GM04504 (cell line): ENCODE measurements at regions not wholly inside any gene's neighbourhood (a gene's known extent, or its start where the extent isn't known, plus 50 kb on each side); places are given as distances from the start of the nearest gene placed in this dataset.

Experiments used
- DNase-seq: peaks from one replicate; pipeline ENCODE4 v3.0.0-alpha.2; 2012; ENCODE audit warnings: low read depth

GRCh38 chr11:134687548-134687947 lies 275.5 kb upstream of the B3GAT1 start:
- no peak for DNase-seq

GRCh38 chr11:134686460-134687061 lies 274.5 kb upstream of the B3GAT1 start:
- DNase-seq, result no peak

GRCh38 chr11:134685793-134686380 lies 273.8 kb upstream of the B3GAT1 start:
- no peak for DNase-seq

- DNase-seq, result no peak
These were observed 272.5 kb upstream of the B3GAT1 start for GRCh38 chr11:134684576-134684975.

GRCh38 chr11:134683860-134684259 lies 271.8 kb upstream of the B3GAT1 start:
- no peak for DNase-seq

GRCh38 chr11:134682577-134682976 lies 270.5 kb upstream of the B3GAT1 start:
- DNase-seq, result no peak

GRCh38 chr11:134679592-134679991 lies 267.6 kb upstream of the B3GAT1 start:
- DNase-seq, result no peak

GRCh38 chr11:134678744-134679143 lies 266.7 kb upstream of the B3GAT1 start:
- no peak for DNase-seq

- no peak for DNase-seq
These were observed 266.0 kb upstream of the B3GAT1 start for GRCh38 chr11:134677891-134678551.

GRCh38 chr11:134677397-134677822 lies 265.4 kb upstream of the B3GAT1 start:
- no peak for DNase-seq

GRCh38 chr11:134676516-134677287 lies 264.7 kb upstream of the B3GAT1 start:
- DNase-seq, result no peak

GRCh38 chr11:134675983-134676382 lies 263.9 kb upstream of the B3GAT1 start:
- no peak for DNase-seq

GRCh38 chr11:134674974-134675373 lies 262.9 kb upstream of the B3GAT1 start:
- DNase-seq, result no peak

GRCh38 chr11:134670961-134671370 lies 258.9 kb upstream of the B3GAT1 start:
- DNase-seq, result no peak

- DNase-seq, result no peak
These were observed 258.3 kb upstream of the B3GAT1 start for GRCh38 chr11:134670247-134670782.

GRCh38 chr11:134669796-134670195 lies 257.8 kb upstream of the B3GAT1 start:
- no peak for DNase-seq

GRCh38 chr11:134668796-134669195 lies 256.8 kb upstream of the B3GAT1 start:
- DNase-seq, result no peak

GRCh38 chr11:134668076-134668475 lies 256.0 kb upstream of the B3GAT1 start:
- DNase-seq, result no peak

- DNase-seq, result no peak
These were observed 255.5 kb upstream of the B3GAT1 start for GRCh38 chr11:134667505-134667904.

GRCh38 chr11:134667175-134667500 lies 255.1 kb upstream of the B3GAT1 start:
- no peak for DNase-seq

GRCh38 chr11:134666273-134667174 lies 254.5 kb upstream of the B3GAT1 start:
- no peak for DNase-seq
